ENCODE measurements at regions not wholly inside any gene's neighbourhood (a gene's known extent, or its start where the extent isn't known, plus 50 kb on each side); places are given as distances from the start of the nearest gene placed in this dataset.

- TF ChIP-seq POLR2A (IDR thresholded peaks at IDR 0.05; ENCODE audit: low read depth, low read length): no peak
- TF ChIP-seq POLR2AphosphoS5 (IDR thresholded peaks at IDR 0.05; ENCODE audit: low read depth, low read length): no peak
- no peak for TF ChIP-seq TAF1 (IDR thresholded peaks at IDR 0.05; ENCODE audit: low read depth, low read length)
- no peak for TF ChIP-seq SPI1 (IDR thresholded peaks at IDR 0.05; ENCODE audit: low read depth, low read length)
- TF ChIP-seq PAX5 (IDR thresholded peaks at IDR 0.05; ENCODE audit: insufficient read depth, low read length, severe bottlenecking): no peak
These were observed 683.9 kb downstream of the BRD1 start for GRCh38 chr22:49143812-49144211.

All from GM12891 (cell line).